GM18909 (cell line): ENCODE measurements at regions not wholly inside any gene's neighbourhood (a gene's known extent, or its start where the extent isn't known, plus 50 kb on each side); places are given as distances from the start of the nearest gene placed in this dataset.
"Not testable (repeated sequence)": the region's sequence is repeated elsewhere in the genome, so short reads cannot be mapped to it uniquely, and the experiment has no call there.

Experiments used
- ATAC-seq: cut with Tn5 transposase; IDR thresholded peaks from one replicate; pipeline ENCODE4 v1.9.1; 2021; ENCODE audit warnings: mild to moderate bottlenecking; ENCODE audit not compliant: unreplicated experiment, poor library complexity

DNA sequence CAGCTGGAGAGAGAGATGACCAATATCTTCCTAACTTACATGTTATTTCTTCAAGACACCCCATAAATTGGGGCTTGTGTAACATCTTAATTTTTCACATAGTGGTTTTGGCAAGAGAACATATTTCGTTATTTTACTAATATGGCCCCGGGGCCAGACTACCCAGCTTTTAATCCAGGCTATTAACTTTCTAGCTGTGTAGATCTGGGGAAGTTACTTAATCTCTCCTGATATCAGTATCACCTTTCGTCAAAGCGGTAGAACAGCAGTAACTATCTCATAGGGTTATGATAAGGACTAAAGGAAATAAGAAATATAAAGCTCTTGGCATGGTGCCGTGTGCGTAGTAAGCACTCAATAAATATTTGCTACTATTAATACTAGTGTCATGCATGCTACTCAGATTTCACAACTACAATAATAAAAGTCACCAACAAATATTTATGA lies 71.6 kb upstream of the LYZL1 start:
- no peak for ATAC-seq

DNA sequence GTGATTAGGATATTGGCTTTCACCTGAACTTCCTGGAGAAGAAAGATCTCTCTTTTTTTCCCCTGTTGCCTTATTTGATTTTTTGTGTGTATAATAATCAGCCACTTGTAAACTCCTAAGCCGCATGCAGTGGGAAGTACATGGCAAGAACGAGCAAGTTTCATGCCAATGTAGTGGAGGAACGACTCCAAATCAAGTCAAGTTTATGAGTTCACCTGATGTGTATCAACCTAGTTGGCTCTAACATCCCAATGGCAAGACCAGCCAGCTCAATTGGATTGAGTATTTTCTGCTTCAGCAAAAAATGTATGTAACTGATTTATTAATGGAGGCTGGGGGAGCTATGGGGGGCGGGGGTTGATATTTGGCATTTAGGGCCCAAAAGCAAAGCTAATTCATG lies 65.5 kb upstream of the LYZL1 start:
- ATAC-seq, result no peak

DNA sequence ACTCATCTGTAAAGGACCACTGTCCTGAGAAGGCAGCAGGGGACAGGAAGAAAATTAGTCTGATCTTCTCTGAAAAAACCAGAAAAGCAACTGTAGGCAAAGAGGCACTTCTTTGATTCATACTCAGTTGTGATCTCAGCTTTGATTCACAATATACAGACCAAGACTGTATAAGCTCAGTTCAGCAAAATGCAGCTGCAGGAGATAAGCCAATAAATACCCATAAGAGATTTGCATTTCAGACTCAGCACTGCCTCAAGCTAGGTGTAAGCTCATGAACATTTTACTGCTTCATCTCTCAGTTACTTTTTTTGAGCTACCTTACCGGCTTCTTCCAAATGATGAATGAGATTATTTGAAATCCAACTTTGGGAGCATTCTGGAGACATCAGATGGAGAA lies 64.2 kb upstream of the LYZL1 start:
- ATAC-seq, result no peak

DNA sequence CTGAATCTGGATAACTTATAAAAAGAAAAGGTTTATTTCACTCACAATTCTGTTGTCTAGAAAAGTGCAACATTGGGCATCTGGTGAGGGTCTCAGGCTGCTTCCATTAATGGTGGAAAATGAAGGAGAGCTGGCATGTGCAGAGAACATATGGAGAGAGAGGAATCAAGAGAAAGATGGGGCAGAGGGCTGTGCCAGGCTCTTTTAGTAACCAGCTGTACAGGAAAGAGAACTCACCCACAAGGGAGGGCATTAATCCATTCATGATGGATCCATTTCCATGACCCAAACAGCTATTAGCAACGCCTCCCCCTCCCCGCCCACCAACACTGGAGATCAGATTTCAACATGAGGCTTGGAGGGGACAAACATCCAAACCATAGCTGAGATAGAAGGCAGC lies 61.7 kb upstream of the LYZL1 start:
- no peak for ATAC-seq

DNA sequence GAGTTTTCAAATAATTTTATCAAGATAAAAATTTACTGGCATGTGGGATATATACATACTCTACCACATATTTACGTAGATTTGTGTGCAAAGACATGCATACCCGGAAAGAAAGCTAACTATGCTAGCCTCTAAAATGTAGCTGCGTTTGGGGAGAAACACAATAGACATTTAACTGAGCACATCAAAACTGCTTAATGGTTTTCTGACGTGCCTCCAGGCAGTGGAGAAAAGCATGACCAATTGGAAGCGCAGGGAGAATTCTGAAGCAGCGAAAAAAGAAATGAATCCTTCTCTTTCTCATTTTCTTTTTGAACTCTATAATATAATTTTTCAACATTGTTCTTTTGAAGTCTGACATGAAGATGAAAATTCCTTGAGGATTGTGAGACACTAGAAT lies 60.3 kb upstream of the LYZL1 start:
- no peak for ATAC-seq

DNA sequence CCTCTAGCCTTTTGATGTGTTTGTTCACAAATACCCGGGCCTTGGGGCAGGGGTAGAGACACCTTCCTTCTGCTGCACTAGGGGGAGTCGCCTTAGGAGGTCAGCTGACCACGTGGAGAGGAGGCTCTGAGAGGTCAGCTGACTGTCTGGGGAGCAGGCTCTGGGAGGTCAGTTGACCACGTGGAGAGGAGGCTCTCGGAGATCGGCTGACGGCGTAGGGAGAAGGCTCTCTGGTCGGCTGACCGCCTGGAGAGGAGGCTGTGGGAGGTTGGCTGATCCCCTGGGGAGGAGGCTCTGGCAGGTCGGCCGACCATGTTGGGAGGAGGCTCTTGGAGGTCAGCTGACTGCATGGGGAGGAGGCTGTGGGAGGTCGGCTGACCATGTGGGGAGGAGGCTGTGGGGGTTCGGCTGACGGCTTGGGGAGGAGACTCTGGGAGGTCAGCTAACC lies 59.6 kb upstream of the LYZL1 start:
- no peak for ATAC-seq

DNA sequence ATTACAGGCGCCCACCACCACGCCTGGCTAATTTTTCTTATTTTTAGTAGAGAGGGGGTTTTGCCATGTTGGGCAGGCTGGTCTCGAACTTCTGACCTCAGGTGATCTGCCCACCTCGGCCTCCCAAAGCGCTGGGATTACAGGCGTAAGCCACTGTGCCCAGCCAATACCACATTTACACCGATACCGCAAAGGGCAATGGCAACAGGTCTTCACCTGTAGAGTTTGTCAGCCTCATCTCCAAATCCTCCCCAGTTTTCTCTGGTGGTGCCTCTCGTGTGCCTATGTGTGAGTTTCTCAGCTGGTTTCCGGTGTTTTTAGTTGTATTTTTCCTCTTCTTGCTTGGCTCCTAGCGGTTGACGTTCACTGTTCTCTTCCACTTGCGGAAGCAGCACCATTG lies 52.0 kb upstream of the LYZL1 start:
- ATAC-seq, result not testable (repeated sequence)

DNA sequence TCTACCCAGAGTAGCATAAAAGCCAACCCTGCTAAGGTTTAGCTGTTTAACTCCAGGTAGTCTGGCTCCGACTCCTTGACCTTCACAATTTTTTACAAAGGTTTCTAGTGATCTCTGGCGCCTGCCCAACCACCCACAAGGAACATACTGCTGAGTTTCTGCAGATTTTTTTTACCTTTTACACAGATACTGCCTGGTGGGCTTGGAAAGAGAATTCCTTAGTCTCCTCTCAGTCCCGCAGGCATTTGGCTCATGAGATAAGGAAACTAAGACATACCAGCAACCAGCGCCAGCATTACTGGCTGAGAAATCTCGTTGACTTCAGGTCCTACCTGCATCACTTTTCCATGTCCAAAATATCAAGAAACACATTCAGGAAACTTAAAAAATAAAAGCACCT lies 51.1 kb upstream of the LYZL1 start:
- no peak for ATAC-seq

DNA sequence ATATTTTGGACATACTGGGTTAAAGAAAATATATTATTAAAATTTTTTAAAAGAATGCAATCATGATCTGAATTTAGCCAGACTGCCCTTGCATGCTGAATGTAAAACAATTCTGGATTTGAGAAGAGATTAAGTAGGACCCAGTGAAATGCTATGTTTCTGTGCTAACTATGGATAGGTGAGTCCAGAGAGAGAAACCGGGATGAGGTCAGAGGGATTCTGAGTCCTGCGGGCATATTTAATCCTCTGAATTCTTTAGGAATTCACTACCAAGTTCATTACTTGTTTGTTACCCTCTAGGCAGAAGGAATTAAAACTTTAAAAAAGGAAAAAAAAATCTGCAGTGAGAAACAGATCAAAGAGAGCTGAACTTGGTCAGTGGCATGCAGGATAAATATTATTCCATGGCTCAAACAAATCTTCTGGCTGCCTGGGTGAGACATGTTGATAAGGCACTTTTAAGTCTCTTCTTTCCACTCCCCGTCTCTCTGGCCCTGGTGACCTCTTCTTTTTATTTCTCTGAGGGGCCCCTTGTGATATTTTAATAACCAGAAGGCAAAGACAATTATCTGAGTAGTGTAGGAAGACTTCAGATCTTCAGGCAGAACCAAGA lies 50.2 kb upstream of the LYZL1 start:
- ATAC-seq, result no peak
